GM20000 (cell line): ENCODE measurements at regions not wholly inside any gene's neighbourhood (a gene's known extent, or its start where the extent isn't known, plus 50 kb on each side); places are given as distances from the start of the nearest gene placed in this dataset.

Source experiments
- DNase-seq: peaks from one replicate; pipeline ENCODE4 v3.0.0; 2012; ENCODE audit warnings: low spot score
- TF ChIP-seq, protein P1 (sequence below): IDR thresholded peaks from 2 replicates; pipeline ENCODE4 v1.5.1; 2012; ENCODE audit warnings: mild to moderate bottlenecking, control low read depth; ENCODE audit errors: extremely low read depth, missing control alignments

GRCh38 chr18:41540237-41540871, 414.7 kb upstream of the PIK3C3 start:
- TF ChIP-seq, protein P1, sequence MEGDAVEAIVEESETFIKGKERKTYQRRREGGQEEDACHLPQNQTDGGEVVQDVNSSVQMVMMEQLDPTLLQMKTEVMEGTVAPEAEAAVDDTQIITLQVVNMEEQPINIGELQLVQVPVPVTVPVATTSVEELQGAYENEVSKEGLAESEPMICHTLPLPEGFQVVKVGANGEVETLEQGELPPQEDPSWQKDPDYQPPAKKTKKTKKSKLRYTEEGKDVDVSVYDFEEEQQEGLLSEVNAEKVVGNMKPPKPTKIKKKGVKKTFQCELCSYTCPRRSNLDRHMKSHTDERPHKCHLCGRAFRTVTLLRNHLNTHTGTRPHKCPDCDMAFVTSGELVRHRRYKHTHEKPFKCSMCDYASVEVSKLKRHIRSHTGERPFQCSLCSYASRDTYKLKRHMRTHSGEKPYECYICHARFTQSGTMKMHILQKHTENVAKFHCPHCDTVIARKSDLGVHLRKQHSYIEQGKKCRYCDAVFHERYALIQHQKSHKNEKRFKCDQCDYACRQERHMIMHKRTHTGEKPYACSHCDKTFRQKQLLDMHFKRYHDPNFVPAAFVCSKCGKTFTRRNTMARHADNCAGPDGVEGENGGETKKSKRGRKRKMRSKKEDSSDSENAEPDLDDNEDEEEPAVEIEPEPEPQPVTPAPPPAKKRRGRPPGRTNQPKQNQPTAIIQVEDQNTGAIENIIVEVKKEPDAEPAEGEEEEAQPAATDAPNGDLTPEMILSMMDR, result no peak
- DNase-seq, result no peak

DNA sequence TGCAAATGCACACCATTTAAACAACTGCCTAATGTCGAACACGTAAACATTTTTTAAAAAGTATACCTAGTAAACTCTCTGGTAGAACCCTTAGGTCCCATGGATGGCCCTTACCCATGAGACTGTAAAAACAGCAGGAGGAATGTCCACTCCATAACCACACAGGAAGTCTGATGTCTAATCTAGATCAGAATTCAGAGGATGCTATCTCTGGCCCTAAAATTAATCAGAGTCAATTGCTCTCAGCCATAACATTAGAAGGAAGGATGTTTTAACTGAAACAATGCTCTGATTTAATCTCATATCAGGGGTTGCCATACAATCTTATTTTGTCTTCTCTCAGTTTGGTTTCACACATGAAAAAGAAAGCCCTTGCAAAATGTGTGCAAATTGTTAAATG, 416.3 kb upstream of the PIK3C3 start:
- TF ChIP-seq, protein P1, result no peak
- DNase-seq, result no peak

DNA sequence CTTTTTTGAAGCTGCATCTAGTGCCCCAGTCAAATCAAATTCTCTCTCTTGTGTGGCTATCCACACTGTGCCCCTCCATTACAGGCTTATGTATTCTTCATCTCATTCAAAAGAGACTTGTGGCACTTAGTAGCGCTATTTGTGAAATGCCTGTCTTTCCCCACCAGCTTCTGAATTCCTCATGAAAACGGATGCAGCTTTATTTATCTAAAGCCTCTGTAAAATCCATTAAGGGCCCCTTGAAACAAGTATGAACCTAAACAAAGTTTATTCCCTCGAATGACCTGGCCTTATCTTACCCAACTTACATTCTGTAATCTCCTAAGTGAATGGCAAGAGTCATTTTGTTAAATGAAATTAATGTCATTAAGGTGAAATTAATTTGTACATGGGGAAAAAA, 417.4 kb upstream of the PIK3C3 start:
- no peak for DNase-seq
- TF ChIP-seq, protein P1, result no peak

GRCh38 chr18:41532344-41533086, 422.5 kb upstream of the PIK3C3 start:
- DNase-seq, result no peak

DNA sequence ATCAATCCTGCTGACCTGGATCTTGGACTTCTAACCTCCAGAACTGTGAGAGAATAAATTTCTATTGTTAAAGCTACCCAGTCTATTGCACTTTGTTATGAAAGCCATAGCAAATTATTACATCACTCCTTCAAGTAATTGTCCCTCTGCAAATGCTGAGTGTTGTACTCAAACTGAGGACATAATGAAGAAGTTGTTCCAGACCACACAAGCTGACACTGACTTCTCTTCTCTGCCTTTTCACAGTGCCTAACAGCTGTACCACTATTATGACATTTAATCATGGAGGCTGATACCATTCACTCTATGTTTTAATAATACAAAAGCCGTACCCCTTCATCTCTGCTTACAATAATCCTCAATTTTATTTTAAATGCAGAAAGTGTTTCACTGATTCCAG, 424.1 kb upstream of the PIK3C3 start:
- no peak for DNase-seq
- TF ChIP-seq, protein P1, result no peak

More at GRCh38 chr18:41532344-41533086, 422.5 kb upstream of the PIK3C3 start:
- TF ChIP-seq, protein P1, result no peak

DNA sequence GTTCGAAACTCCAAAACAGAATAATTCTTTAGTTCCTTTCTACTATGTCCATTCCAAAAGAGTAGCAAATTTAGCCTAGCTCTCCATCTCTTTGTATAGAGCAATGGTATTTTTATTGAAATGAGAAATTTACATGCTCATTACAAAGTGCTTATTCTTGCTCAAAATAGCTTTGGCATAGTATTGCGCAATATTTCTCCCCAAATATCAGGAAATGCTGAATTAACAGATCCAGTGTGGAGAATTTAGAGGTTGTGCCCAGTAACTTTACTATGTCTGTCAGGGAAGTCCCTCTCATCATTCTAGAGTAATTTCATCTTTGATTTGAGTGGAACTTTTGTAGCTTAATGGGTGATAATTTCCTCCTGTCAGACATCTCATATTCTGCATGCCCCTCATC, 425.9 kb upstream of the PIK3C3 start:
- no peak for DNase-seq
- TF ChIP-seq, protein P1, result no peak

GRCh38 chr18:41526054-41526453, 429.0 kb upstream of the PIK3C3 start:
- no peak for DNase-seq
- TF ChIP-seq, protein P1, result no peak
